ENCODE measurements at regions not wholly inside any gene's neighbourhood (a gene's known extent, or its start where the extent isn't known, plus 50 kb on each side); places are given as distances from the start of the nearest gene placed in this dataset.

DNA sequence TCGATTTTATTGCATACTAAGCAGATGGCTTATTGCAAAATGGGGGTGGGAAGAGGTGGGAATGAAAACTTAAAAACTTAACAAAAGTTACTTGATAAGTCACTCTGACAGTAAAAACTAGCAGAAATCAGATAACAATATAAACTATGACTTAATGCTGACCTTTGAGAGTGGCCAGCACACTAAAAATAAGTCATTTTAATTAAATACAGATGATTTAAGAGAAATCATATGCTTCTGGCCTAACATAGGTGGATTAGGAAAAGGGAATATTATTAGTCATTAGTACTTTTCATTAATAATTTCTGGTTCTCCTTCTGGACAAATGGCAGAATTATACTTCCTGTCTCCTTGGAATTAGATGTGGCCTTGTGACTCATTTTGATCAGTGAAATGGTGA lies 756.7 kb downstream of the PCDH19 start:
- no peak overlapping the region for H3K4me3 ChIP-seq
- DNase-seq (no peak), ATAC-seq (no peak)
- H3K27me3 ChIP-seq = no peaks in the 10 kb centered on the region
- TF ChIP-seq POLR2A (IDR thresholded peaks at IDR 0.05) = no peak
- TF ChIP-seq, protein P1, sequence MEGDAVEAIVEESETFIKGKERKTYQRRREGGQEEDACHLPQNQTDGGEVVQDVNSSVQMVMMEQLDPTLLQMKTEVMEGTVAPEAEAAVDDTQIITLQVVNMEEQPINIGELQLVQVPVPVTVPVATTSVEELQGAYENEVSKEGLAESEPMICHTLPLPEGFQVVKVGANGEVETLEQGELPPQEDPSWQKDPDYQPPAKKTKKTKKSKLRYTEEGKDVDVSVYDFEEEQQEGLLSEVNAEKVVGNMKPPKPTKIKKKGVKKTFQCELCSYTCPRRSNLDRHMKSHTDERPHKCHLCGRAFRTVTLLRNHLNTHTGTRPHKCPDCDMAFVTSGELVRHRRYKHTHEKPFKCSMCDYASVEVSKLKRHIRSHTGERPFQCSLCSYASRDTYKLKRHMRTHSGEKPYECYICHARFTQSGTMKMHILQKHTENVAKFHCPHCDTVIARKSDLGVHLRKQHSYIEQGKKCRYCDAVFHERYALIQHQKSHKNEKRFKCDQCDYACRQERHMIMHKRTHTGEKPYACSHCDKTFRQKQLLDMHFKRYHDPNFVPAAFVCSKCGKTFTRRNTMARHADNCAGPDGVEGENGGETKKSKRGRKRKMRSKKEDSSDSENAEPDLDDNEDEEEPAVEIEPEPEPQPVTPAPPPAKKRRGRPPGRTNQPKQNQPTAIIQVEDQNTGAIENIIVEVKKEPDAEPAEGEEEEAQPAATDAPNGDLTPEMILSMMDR (IDR thresholded peaks at IDR 0.05) = no peak
- 68 to 91% (median 76%) methylated on average over 1 of the region's 1 CpG for WGBS, 4 donors
- no peak overlapping the region for H3K27ac ChIP-seq
- no peaks in the 10 kb centered on the region for H3K36me3 ChIP-seq
- intact Hi-C loops (cut with DNase I) = no loop called here
- H3K4me1 ChIP-seq = no peaks in the 10 kb centered on the region
- no peaks in the 10 kb centered on the region for H3K9me3 ChIP-seq

DNA sequence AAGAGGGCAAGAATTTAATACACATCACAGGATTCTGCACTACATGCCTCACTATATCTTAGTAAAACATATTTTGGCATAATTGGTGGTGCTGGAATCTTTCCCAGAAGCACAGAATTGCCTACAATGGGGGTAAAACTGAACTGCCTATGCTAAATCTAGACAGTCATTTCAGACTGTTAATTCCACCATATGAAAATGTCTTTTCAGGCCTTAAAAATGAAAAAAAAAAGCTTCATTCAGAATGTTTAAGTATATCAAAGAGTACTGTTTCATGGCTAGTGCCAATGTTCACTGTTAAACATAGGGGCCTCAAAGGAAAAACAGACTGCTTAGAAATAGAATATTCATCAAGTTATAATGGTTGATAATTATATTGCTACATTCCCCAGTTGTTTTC lies 797.0 kb downstream of the PCDH19 start:
- Histone ChIP-seq H3K27ac (no peak overlapping the region), H3K4me3 (no peak overlapping the region), H3K9me3 (no peaks in the 10 kb centered on the region), H3K27me3 (no peaks in the 10 kb centered on the region), H3K36me3 (no peaks in the 10 kb centered on the region), H3K4me1 (no peaks in the 10 kb centered on the region)
- DNase-seq = no peak
- ATAC-seq = no peak
- intact Hi-C loops (cut with DNase I) = no loop called here
- no peak for TF ChIP-seq POLR2A (IDR thresholded peaks at IDR 0.05)
- TF ChIP-seq, protein P1 (IDR thresholded peaks at IDR 0.05) = no peak

DNA sequence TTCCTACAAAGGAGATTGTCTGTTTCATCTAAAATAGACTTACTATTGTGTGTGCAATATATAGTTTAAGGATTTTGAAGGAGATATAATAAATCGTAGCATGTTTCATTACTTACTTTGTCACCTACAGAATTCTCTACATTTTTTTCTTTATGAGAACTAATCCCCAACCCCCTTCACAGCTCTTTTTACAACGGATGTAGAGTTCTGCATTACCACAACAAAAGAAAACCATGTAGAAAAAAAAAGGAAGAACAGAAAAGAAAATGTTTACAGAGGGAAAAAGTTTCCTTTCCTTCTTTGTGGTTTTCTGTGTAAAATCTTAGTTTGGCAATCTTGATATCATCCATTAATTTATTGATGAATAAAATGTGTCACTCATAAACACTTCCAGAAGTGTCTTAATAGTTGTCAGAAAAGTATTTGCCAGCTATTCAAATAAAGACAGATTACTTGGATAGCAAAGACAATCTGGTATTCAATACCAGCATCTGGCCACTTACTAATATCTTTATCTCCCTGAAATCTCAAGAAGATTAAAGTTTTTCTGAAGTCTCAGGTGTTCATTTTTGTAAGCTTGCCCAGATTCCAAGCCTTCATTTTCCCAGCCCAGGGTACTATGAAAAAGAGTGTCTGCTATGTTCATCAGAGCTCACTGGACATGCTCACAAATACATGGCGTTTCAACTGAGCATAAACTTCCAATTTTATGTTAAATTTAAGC lies 806.8 kb downstream of the PCDH19 start:
- Histone ChIP-seq H3K27me3 (no peaks in the 10 kb centered on the region), H3K36me3 (no peaks in the 10 kb centered on the region), H3K4me3 (no peak overlapping the region), H3K9me3 (no peaks in the 10 kb centered on the region), H3K27ac (no peak overlapping the region), H3K4me1 (no peaks in the 10 kb centered on the region)
- DNase-seq (no peak), ATAC-seq (no peak)
- WGBS, 4 donors = 27 to 35% (median 33%) methylated on average over 3 of the region's 3 CpGs
- intact Hi-C loops (cut with DNase I) = no loop called here
- TF ChIP-seq POLR2A (IDR thresholded peaks at IDR 0.05) = no peak
- TF ChIP-seq, protein P1 (IDR thresholded peaks at IDR 0.05) = no peak

DNA sequence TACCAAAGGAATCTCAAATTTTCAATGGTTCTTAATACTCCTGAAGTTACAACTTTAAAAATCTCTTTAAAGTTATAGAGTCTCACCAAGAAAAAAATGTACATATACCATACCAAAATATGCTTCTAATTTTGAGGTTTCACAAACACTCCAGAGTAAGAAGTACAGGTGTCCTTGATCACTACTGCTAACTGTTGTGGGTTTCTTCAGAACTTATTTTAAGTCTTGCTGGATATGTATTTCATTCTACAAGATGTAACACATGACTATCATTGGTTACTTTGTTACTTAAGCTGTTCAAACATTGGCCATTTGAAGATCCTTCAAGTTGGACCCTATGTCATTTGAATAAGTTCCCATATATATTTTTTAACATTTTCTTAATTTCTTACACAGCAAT lies 808.0 kb downstream of the PCDH19 start:
- no peak for DNase-seq
- H3K36me3 ChIP-seq = no peaks in the 10 kb centered on the region
- ATAC-seq = no peak
- intact Hi-C loops (cut with DNase I) = no loop called here
- TF ChIP-seq, protein P1 (IDR thresholded peaks at IDR 0.05) = no peak
- TF ChIP-seq POLR2A (IDR thresholded peaks at IDR 0.05) = no peak
- H3K4me3 ChIP-seq = no peak overlapping the region
- H3K4me1 ChIP-seq = no peaks in the 10 kb centered on the region
- no peaks in the 10 kb centered on the region for H3K9me3 ChIP-seq
- H3K27ac ChIP-seq = no peak overlapping the region
- no peaks in the 10 kb centered on the region for H3K27me3 ChIP-seq
